ENCODE measurements at regions not wholly inside any gene's neighbourhood (a gene's known extent, or its start where the extent isn't known, plus 50 kb on each side); places are given as distances from the start of the nearest gene placed in this dataset.
"Not testable (repeated sequence)": the region's sequence is repeated elsewhere in the genome, so short reads cannot be mapped to it uniquely, and the experiment has no call there.

- BruUV-seq (replicated peaks): no TSS peak
- no peak overlapping the region for H3K27ac ChIP-seq (ENCODE audit: low read length)
- TF ChIP-seq CTCF (IDR thresholded peaks at IDR 0.05): no peak
- no peak for TF ChIP-seq POLR2AphosphoS5 (IDR thresholded peaks at IDR 0.05; ENCODE audit: low read depth, low read length)
- no peak for TF ChIP-seq SIN3A (IDR thresholded peaks at IDR 0.05; ENCODE audit: borderline replicate concordance, insufficient read depth, low read depth, low read length)
- TF ChIP-seq REST (IDR thresholded peaks at IDR 0.05; ENCODE audit: insufficient read depth in 1 of 2, low read depth in 2 of 2, low read length in 1 of 2): no peak
- TF ChIP-seq TCF7L2 (IDR thresholded peaks at IDR 0.05; ENCODE audit: low read depth, low read length): no peak
- ATAC-seq (no peak), DNase-seq (ENCODE audit: low read depth, low spot score) (no peak)
- H3K36me3 ChIP-seq (ENCODE audit: control insufficient read depth, insufficient read depth, low read length): no peaks in the 10 kb centered on the region
- CTCF ChIA-PET: no interaction called here
- no peaks in the 10 kb centered on the region for H3K27me3 ChIP-seq (ENCODE audit: control insufficient read depth, insufficient read depth, low read length)
- no peaks in the 10 kb centered on the region for H3K9me3 ChIP-seq (ENCODE audit: control insufficient read depth, insufficient read depth, low read depth, low read length)
- no peak overlapping the region for H3K4me3 ChIP-seq (ENCODE audit: low read depth in 2 of 2, low read length in 2 of 2)
- in situ Hi-C loops (cut with HindIII; ENCODE audit: low pct_unique_long_range_greater_than_20kb, low sequenced_read_pairs): no loop called here
- POLR2A ChIA-PET: no interaction called here
- no peaks in the 10 kb centered on the region for H3K4me1 ChIP-seq (ENCODE audit: control insufficient read depth, insufficient read depth, low read length)
- intact Hi-C loops (cut with micrococcal nuclease; ENCODE audit: unreplicated experiment): no loop called here
Measured at GRCh38 chr14:37778135-37778943, 182.9 kb downstream of the TTC6 start.

- no peaks in the 10 kb centered on the region for H3K27me3 ChIP-seq (ENCODE audit: control insufficient read depth, insufficient read depth, low read length)
- no peak for ATAC-seq
- in situ Hi-C loops (cut with HindIII; ENCODE audit: low pct_unique_long_range_greater_than_20kb, low sequenced_read_pairs) (no loop called here), intact Hi-C loops (cut with micrococcal nuclease; ENCODE audit: unreplicated experiment) (no loop called here)
- H3K36me3 ChIP-seq (ENCODE audit: control insufficient read depth, insufficient read depth, low read length): no peaks in the 10 kb centered on the region
- no peak for TF ChIP-seq POLR2AphosphoS5 (IDR thresholded peaks at IDR 0.05; ENCODE audit: low read depth, low read length)
- no peak for TF ChIP-seq CTCF (IDR thresholded peaks at IDR 0.05)
- TF ChIP-seq TCF7L2 (IDR thresholded peaks at IDR 0.05; ENCODE audit: low read depth, low read length): no peak
- no peak for TF ChIP-seq REST (IDR thresholded peaks at IDR 0.05; ENCODE audit: insufficient read depth in 1 of 2, low read depth in 2 of 2, low read length in 1 of 2)
- no peak overlapping the region for H3K4me3 ChIP-seq (ENCODE audit: low read depth in 2 of 2, low read length in 2 of 2)
- ChIA-PET POLR2A (no interaction called here), CTCF (no interaction called here)
- H3K4me1 ChIP-seq (ENCODE audit: control insufficient read depth, insufficient read depth, low read length): no peaks in the 10 kb centered on the region
- BruUV-seq (replicated peaks): no TSS peak
- DNase-seq (ENCODE audit: low read depth, low spot score): no peak
- no peaks in the 10 kb centered on the region for H3K9me3 ChIP-seq (ENCODE audit: control insufficient read depth, insufficient read depth, low read depth, low read length)
- H3K27ac ChIP-seq (ENCODE audit: low read length): no peak overlapping the region
Measured at GRCh38 chr14:37779480-37779879, 184.1 kb downstream of the TTC6 start.

- H3K36me3 ChIP-seq (ENCODE audit: control insufficient read depth, insufficient read depth, low read length); DNase-seq (ENCODE audit: low read depth, low spot score); H3K27ac ChIP-seq (ENCODE audit: low read length); POLR2A ChIA-PET; H3K4me1 ChIP-seq (ENCODE audit: control insufficient read depth, insufficient read depth, low read length); intact Hi-C loops (cut with micrococcal nuclease; ENCODE audit: unreplicated experiment); BruUV-seq (replicated peaks); ATAC-seq; in situ Hi-C loops (cut with HindIII; ENCODE audit: low pct_unique_long_range_greater_than_20kb, low sequenced_read_pairs); H3K9me3 ChIP-seq (ENCODE audit: control insufficient read depth, insufficient read depth, low read depth, low read length); H3K27me3 ChIP-seq (ENCODE audit: control insufficient read depth, insufficient read depth, low read length); H3K4me3 ChIP-seq (ENCODE audit: low read depth in 2 of 2, low read length in 2 of 2); CTCF ChIA-PET: not testable (repeated sequence)
Measured at GRCh38 chr14:37780731-37781130, 185.3 kb downstream of the TTC6 start.
